HG03342 (cell line): ENCODE measurements at regions not wholly inside any gene's neighbourhood (a gene's known extent, or its start where the extent isn't known, plus 50 kb on each side); places are given as distances from the start of the nearest gene placed in this dataset.
"Not testable (repeated sequence)": the region's sequence is repeated elsewhere in the genome, so short reads cannot be mapped to it uniquely, and the experiment has no call there.

Source experiments
- ATAC-seq: cut with Tn5 transposase; IDR thresholded peaks from one replicate; pipeline ENCODE4 v1.9.1; 2021; ENCODE audit warnings: mild to moderate bottlenecking, moderate library complexity; ENCODE audit not compliant: unreplicated experiment

DNA sequence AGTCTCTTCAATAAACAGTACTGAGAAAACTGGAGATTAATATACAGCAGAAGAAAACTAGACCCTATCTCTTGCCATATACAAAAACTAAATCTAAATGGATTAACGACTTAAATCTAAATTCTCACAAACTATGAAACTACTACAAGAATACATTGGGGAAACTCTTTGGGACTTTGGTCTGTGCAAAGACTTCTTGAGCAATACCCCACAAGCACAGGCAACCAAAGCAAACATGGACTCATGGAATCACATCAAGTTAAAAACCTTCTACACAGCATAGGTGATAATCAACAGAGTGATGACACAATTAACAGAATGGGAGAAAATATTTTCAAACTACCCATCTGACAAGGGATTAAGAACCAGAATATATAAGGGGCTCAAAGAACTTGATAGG lies 848.2 kb upstream of the NRXN1 start:
- ATAC-seq: no peak

DNA sequence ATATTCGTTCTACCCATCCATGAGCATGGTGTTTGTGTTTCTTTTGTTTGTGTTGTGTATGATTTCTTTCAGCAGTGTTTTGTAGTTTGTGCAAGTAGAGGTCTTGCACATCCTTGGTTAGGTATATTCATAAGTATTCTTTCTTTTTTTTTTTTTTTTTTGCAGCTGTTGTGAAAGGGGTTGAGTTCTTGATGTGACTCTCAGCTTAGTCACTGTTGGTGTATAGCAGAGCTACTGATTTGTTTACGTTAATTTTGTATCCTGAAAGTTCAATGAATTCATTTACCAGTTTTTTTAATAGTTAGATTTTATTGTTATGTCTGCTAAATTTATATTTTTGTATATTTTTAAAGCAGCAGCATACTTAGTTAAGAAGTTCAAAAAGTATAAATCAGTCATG lies 834.4 kb upstream of the NRXN1 start:
- no peak for ATAC-seq

DNA sequence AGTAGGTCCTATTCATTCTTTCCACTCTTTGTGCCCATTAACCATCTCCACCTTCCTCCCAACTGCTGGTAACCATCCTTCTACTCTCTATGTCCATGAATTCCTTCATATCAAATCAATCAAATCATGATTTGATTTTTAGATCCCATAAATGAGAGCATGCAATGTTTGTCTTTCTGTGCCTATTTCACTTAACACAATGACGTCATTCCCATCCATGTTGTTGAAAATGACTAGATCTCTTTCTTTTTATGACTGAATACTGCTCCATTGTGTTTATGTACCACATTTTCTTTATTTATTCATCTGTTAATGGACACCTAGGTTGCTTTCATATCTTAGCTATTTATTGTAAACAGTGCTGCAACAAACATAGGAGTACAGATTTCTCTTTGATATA lies 827.3 kb upstream of the NRXN1 start:
- ATAC-seq: no peak

DNA sequence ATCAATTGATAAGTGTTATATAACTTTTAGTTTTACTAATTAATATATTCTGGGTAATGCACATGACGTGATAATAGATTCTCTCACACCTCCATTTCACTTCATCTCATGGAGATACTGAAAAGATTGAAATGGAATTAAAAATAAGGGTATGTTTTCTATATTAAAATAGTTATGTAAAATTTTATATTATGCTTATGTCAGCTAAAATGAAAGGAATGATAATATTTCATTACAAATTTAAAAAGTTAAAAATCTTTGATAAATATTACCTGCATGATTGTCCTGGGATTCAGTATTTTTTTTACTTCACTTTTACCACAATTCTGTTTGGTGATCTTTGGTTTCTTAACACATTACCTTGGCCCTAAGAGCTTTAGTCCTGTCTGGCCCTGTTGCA lies 823.8 kb upstream of the NRXN1 start:
- no peak for ATAC-seq

DNA sequence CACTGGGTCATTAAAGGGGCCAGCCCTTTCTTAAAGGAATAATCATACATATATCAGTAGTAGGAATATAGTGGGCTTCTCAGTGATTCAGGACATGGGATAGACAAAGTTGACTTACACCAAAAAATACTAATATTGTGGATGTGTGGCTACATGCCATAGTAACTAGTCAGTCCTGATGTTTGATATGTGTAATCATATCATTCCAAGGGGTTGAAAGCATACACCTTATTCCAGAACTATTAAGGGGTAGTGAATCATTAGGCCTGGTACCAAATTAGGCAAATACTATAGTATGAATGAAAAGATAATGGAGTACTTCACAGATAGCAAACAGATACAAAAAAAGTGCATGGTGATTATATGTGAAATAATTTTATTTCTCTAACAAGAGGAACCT lies 814.9 kb upstream of the NRXN1 start:
- ATAC-seq: no peak

DNA sequence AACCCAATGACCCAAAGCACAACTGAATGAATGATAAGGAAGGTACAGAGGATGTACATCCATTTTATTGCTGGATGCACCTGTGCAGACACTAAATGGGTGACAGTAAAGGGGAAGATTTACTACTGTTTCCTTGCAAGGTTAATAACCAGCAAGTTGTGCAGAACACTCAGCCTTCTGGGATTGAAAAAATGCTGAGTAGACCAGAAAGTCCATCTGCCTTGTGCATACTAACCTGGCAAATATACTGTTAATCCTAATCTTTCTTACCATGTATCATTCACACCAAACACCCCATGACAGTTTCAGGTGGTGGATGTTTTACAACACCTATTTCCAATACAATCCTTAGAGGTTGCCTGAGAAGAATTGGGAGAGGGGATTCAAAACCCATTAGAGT lies 814.1 kb upstream of the NRXN1 start:
- no peak for ATAC-seq

DNA sequence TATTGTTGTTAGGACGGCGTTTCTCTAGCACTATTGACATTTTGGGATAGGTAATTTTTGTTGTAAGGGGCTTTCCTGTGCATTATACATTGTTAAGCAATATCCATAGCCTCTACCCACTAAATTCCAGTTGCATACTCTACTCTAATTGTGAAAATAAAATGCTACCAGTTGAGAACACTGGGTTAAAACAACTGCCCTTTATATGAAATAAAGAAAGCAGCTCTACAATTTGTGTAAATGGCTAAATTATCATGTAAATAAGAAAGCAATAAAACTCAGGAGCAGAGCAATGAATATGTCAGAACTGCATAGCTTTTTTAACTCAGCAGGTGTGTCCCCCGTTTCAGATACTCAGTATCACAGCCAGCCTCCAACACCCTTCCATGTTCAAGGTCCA lies 812.7 kb upstream of the NRXN1 start:
- no peak for ATAC-seq

DNA sequence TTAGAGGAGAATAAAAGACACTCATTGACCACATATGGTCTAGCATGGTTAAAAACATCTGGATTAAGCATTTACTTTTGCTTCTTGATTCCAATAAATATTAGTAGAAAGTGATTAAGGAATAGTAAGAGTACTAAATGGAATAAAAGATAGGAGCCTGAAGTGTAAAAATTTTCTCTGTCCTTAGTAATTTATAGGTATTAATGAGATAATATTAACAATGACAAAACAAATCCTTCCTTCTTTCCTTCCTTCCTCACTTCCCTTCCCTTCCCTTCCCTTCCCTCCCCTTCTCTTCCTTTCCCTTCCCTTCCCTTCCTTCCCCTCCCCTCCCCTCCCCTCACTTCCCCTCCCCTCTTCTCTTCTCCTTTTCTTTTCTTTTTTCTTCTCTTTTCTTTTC lies 797.5 kb upstream of the NRXN1 start:
- no peak for ATAC-seq

DNA sequence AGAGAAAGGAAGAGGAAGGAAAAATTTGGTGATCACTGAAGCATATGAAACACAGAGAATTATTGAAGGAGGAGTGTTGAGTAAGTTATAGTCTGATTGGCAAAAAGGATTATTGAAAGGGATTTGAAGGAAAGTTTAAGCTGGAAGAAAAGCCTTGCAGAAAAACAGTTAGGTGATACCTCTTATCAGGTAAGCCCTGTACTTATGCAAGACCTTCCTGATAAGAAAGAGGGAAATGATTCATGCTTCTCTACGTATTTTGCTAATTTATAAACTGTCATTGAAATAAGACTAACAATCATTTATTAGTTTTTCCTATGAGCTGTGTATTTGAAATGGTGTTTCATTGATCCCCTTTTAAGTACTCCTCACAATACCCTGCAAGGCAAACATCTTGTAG lies 793.9 kb upstream of the NRXN1 start:
- ATAC-seq: no peak

DNA sequence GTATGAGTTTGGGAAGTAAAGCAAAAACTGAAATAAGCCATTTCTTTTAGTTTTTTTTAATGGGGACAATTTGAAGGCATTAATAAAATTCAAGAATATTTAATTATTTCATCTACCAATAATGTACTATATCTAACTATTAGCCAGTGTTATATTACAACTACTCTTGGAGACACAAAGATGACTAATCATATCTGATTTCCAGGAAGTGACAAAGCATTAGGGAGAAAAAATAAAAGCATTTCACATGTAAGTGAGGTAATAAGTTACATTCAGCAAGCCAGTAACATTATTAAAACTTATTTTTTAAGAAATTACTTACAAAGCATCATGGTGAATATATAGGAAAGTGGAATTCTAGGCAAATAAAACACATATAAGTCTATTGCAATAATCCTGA lies 781.3 kb upstream of the NRXN1 start:
- ATAC-seq: no peak

DNA sequence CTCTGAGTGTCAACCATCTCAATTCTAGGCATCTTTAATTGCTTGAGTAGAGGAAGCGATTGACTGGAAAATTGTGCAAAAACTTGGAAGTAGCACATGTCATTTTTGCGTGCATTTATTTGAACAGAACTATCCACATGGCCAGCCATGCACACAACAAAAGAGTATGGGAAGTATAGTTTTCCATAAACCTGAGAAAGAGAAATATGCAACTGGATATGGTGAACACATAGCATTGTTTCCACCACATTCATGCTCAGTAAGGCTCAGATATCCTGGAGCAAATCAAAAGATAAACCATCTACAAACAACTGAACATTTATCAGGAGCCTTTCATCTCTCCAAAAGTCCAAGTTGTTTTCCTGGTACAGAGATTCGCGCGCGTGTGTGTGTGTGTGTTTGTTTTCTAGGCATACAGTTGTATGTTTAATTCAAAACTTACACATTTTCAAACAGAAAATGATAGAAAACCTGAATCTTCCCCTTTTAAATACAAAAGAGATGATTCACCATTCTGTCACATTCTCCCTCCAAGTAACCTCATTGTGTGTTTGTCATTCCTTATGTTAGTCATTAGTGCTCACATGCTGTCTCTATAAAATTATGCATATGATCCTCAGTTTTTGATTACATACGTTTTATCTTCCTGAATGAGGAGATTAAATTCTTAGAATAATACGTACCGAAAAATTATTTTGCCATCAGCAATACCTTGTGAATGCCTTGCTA lies 780.4 kb upstream of the NRXN1 start:
- no peak for ATAC-seq

DNA sequence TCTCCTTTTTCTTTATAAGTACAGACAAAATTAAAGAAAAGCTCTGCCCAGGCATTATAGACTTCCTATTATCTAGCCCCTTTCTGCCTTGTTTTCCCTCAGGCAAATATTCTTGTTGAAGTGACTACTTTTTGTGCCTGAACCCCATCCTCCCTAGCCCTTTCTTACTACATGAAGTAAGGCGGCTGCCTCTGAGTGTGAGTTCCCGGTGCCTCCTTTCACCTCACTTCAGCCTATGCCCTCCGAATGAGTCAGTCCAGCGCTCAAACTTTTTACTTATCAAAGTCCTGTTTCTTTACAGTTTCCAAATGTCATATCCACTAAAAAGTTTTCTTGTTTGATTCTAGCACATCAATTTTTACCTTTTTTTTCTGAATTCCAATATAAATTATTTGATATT lies 778.3 kb upstream of the NRXN1 start:
- no peak for ATAC-seq

DNA sequence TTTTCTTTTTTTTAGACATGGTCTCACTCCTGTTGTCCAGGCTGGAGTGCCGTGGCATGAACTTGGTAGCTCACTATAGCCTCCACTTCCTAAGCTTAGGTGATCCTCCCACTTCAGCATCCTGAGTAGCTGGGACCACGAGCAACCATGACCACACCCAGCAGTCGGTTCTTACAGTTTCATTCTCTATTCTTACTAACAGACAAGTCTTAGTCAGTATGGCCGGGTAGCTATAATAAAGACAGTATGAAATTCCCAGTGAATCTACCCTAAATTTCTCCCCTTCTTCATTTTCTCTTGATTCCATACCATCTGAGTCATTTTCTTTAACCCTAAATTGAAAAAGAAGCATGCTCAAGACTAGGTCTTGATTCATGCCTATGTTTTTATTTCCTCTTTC lies 775.3 kb upstream of the NRXN1 start:
- ATAC-seq: no peak

DNA sequence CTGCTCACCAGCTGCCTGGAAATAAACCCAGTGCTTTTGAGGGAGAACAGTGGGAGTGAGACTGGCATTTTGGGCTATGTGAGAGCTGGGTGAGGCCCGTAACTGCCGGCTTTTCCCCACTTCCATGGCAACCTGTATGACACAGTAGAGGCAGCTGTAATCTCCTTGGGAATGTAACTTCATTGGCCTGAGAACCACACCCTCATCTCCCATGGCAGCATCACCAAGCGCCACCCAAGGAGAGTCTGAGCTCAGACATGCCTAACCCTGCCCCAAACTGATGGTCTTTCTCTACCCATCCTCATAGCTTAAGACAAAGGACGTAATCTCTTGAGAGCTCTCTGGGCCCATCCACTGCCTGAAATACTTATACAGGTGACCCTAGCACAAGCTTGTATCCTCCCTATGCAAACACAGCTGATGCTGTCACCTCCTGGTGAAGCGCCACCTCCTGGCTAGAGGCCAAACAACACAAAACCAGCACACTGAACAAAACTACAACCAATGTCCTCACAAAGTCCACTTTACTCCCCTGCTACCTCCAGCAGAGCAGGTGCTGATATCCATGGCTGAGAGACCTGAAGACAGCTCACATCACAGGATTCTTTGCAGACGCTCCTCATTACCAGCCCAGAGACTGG lies 763.4 kb upstream of the NRXN1 start:
- no peak for ATAC-seq

DNA sequence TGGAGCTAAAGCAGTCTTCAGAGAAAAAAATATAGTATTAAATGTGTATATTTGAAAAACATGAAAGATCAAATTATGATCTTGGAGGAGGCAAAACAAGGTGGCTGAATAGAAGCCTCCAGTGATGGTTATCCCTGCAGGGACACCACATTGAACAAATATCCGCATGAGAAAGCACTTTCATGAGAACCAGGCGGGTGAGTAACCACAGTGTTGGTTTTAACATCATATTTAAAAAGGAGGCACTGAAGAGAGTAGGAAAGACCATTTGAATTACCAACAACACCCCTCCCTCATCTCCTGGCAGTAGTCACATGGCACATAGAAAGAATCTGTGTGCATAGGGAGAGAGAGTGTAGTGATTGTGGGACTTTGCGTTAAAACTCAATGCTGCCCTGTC lies 759.6 kb upstream of the NRXN1 start:
- ATAC-seq: no peak

DNA sequence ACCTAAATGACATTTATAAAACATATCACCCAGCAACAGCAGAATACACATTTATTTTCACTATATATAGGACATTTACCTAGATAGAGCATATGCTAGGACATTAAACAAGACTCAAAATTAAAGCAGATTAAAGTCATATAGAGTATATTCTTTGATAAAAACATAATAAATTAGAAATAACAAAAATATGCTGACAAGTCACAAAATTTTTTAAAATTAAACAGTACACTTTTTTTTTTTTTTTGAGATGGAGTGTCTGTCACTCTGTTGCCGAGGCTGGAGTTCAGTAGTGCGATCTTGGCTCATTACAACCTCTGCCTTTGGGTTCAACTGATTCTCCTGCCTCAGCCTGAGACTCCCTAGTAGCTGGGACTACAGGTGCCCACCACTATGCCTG lies 758.9 kb upstream of the NRXN1 start:
- no peak for ATAC-seq

DNA sequence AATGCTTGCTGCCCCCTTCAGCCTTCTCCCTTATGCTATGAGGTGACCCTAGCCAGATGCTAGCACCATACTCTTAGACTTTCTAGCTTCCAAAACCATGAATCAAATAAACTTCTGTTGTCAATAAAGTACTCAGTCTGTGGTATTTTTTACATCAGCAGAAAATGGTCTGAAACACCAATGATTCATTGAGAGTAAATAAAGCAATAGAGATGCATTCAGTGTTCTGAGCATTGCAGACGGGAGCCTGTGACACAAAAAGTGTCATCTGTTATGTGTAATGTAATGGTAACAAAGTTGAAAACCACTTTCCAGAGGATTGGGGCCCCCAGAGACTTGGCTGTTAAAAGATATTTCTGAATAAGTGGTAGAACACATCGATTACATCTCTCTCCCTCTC lies 758.0 kb upstream of the NRXN1 start:
- ATAC-seq: no peak

DNA sequence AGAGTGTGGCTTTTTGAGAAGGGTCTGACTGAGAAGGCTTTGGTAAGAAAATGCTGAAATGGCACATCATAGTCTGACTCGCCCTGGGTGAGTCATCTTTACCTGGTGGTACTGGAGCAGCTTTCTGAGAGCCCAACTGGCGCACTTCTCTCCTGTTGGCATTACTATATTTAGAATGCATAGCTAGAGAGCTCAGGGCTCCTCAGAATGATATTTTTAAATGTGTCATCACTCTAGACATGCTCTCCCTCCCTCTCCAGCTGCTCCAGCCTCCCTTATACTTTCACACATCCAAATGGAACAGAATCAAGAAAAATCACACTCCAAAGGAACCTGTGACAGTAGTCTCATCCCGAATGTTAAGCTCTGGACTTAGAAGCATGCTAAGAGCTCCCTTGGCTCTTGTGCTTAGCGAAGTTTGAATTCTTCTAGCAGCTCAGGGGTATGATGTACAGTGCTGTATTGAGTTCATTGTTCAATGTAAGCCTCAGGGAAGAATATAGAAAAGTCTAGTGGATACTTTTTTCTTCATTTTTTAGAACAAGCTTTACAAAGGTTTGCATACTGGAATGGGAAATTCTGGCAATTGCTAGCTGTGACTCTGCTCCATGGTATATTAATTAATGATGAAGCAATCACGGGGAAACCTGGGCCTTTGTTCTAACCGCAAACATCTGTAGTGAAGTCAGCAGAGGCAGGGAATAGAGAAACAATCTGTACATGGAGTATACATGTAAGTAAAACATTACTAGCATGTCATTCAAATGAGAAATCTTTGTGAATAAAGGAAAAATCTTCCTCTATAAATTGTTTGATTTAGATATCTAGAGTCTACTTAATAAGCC lies 751.2 kb upstream of the NRXN1 start:
- ATAC-seq: no peak

DNA sequence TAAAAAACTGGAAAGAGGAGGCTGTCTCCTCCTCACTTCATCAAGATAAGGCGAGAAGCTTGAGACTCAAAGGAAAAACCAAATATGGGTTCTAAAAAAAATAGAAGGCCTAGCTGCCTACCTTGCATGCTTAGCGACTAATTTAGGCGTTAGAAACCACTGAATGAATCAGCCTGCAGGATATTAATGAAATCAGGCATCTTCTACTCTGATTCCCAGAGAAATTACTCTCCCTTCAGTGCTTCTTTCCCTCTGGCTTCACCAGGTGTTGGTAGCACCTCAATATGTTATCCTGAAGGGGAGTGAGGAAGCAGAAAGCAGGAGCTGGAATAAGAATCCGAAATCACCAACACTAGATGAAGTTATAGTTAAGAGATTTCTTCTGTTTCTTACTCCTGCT lies 749.8 kb upstream of the NRXN1 start:
- ATAC-seq: no peak

DNA sequence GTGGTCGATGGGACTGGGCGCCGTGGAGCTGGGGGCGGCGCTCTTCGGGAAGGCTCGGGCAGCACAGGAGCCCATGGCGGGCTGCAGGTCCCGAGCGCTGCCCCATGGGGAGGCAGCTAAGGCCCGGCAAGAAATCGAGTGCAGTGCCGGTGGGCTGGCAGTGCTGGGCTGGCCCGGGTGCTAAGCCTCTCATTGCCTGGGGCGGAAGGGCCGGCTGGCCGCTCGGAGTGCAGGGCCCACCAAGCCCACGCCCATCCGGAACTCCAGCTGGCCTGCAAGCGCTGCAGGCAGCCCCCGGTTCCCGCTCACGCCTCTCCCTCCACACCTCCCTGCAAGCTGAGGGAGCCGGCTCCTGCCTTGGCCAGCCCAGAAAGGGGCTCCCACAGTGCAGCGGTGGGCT lies 748.4 kb upstream of the NRXN1 start:
- ATAC-seq: no peak

DNA sequence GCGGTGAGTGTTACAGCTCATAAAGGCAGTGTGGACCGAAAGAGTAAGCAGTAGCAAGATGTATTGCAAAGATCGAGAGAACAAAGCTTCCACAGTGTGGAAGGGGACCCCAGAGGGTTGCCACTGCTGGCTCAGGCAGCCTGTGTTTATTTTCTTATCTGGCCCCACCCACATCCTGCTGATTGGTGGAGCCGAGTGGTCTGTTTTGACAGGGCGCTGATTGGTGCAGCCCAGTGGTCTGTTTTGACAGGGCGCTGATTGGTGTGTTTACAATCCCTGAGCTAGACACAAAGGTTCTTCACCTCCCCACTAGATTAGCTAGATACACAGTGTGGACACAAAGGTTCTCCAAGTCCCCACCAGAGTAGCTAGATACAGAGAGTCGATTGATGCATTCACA lies 747.8 kb upstream of the NRXN1 start:
- ATAC-seq: not testable (repeated sequence)

DNA sequence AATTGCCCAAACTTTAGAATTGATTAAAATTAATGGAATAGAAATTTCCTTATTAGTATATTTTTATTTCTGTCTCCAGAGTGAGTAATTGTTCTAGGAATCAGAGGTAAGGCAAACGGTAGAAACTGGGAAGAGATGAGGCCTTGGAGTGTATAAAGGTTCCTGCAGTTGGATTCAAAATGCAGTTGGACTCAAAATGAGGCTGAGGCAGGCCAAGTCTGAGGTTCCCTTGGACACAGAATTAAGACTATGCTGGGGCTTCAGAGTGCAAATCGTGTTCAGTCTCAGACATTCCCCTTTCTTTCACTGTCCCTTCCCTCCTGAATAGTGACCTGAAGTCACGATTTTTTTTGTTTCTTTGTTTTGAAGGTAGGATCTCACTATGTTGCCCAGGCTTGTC lies 746.9 kb upstream of the NRXN1 start:
- ATAC-seq: no peak
